HCT116 (cell line): ENCODE measurements at regions not wholly inside any gene's neighbourhood (a gene's known extent, or its start where the extent isn't known, plus 50 kb on each side); places are given as distances from the start of the nearest gene placed in this dataset.

Experiments
- ATF3 ChIP-seq: IDR thresholded peaks from 2 replicates; pipeline ENCODE4 v1.6.1; 2012
- CTCF ChIP-seq, 3 experiments: fragments of 200-600 bp in 1 of 3; sonication (generic) in 1 of 3; IDR thresholded peaks in 2 of 3; conservative IDR thresholded peaks in 1 of 3; 2 replicates each; pipeline ENCODE4 v1.5.1; 2012 to 2017; ENCODE audit warnings: low read depth in 2 of 3, low read length in 2 of 3, antibody characterized with exemption in 1 of 3, borderline replicate concordance in 1 of 3, control low read depth in 1 of 3, mild to moderate bottlenecking in 1 of 3, mixed read lengths in 1 of 3, mixed run types in 1 of 3, moderate library complexity in 1 of 3; ENCODE audit not compliant: insufficient read depth in 1 of 3
- POLR2AphosphoS5 ChIP-seq: IDR thresholded peaks from 2 replicates; pipeline ENCODE4 v1.6.1; 2011; ENCODE audit warnings: mild to moderate bottlenecking, low read depth, low read length, moderate library complexity

DNA sequence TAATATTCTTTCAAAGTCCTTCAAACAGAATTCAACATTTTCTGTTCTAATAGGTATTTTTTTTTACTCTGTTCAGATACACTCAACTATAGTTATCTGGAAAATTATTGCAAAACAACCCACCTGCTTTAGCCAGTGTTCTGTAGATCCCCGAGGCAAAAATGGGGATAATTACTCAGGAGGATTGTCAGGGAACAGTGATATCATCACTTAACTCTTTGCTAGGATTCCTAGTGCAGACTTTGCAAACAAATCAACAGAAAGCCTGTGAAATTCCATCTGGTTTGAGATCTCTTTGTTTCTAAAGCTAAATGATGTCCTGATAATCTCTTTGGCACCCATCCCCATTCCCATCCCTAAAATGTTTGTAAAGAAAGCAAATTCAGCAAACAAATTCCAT lies 413.6 kb upstream of the MEIS1 start:
- no peak for TF ChIP-seq ATF3
- TF ChIP-seq POLR2AphosphoS5: no peak
- no peak for TF ChIP-seq CTCF (IDR thresholded peaks at IDR 0.05 in 2 of 3, conservative IDR thresholded peaks at IDR 0.05 in 1 of 3; ENCODE audit: borderline replicate concordance in 1 of 3, insufficient read depth in 1 of 3, low read depth in 2 of 3, low read length in 2 of 3)
